Stomach (tissue), 4 donors: ENCODE measurements at regions not wholly inside any gene's neighbourhood (a gene's known extent, or its start where the extent isn't known, plus 50 kb on each side); places are given as distances from the start of the nearest gene placed in this dataset.

Experiments
- EP300 ChIP-seq: sonication (generic); formaldehyde crosslinking; IDR thresholded peaks from one replicate; pipeline ENCODE4 v1.6.1; 2017; ENCODE audit warnings: antibody characterized with exemption
- POLR2AphosphoS5 ChIP-seq, 3 donors: sonication (generic); formaldehyde crosslinking; IDR thresholded peaks; one replicate each; pipeline ENCODE4 v1.6.1; 2016; ENCODE audit warnings: antibody characterized with exemption in 3 of 3
- TF ChIP-seq, protein P1 (sequence below), 7 experiments: fragments of 450-650 bp in 4 of 7; fragments of 200-600 bp in 3 of 7; sonication (generic) in 3 of 7; IDR thresholded peaks; one replicate each; pipeline ENCODE4 v1.5.1; 2016 to 2019; ENCODE audit warnings: antibody characterized with exemption in 7 of 7, control low read depth in 2 of 7, mild to moderate bottlenecking in 1 of 7

DNA sequence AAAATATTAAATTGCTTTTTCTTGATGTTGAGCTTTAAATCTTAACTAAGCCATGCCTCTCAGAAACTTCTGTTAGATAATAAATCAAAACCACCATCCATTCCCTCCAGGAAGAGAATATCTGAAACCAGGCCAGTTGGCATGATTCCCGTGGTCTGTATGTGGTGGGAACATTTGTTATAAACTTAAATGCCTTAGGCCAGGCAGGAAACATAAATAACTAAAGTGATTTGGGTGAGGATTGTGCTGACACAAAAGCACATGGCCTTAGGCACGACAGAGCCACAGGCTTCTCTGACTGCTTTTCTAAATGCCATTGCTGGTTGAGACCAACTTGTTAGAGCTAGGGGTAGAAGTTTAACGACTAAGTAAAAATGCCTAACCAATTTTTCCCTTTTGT, 255.9 kb downstream of the GABRG2 start:
- TF ChIP-seq, protein P1, sequence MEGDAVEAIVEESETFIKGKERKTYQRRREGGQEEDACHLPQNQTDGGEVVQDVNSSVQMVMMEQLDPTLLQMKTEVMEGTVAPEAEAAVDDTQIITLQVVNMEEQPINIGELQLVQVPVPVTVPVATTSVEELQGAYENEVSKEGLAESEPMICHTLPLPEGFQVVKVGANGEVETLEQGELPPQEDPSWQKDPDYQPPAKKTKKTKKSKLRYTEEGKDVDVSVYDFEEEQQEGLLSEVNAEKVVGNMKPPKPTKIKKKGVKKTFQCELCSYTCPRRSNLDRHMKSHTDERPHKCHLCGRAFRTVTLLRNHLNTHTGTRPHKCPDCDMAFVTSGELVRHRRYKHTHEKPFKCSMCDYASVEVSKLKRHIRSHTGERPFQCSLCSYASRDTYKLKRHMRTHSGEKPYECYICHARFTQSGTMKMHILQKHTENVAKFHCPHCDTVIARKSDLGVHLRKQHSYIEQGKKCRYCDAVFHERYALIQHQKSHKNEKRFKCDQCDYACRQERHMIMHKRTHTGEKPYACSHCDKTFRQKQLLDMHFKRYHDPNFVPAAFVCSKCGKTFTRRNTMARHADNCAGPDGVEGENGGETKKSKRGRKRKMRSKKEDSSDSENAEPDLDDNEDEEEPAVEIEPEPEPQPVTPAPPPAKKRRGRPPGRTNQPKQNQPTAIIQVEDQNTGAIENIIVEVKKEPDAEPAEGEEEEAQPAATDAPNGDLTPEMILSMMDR (IDR thresholded peaks at IDR 0.05): no peak
- TF ChIP-seq POLR2AphosphoS5 (IDR thresholded peaks at IDR 0.05) (no peak), EP300 (no peak)
